ENCODE measurements at regions not wholly inside any gene's neighbourhood (a gene's known extent, or its start where the extent isn't known, plus 50 kb on each side); places are given as distances from the start of the nearest gene placed in this dataset.
"Not testable (repeated sequence)": the region's sequence is repeated elsewhere in the genome, so short reads cannot be mapped to it uniquely, and the experiment has no call there.

DNA sequence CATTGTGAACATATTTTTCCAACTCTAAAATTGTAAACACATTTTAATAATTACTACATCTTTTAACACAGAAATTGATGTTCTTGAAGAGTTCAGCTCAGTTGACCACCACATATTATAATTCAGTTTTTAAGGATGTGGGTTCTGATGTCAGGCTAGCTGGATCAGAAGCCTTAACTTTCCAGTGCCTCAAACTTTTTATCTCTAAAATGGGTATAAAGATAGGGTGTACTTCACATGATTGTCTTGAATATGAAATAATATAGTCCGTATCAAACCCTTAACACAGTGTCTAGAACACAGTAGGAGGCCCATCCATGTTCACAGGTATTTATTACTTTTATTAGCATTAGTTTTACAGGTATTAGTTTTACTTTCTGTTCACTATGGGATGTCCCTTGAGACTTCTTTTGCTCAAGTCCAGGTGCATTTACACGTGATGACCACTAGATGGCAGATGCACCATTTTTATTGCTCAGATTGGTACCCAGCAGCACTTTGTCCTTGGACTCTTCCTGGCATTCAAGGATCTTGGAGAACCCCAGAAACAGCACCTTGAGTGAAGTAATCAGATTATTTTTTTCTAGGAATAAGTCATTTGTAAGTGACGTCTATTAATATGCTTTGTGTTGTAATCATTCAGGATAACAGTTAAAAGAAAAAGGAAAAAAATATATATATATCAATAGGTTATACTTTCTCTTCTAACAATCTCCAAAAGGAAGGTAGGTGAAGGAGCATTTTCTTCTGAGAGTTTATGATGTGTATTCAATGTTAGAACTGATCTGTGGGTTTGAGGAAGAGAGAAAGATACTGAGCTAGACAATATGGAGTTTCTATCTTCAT lies 580.2 kb downstream of the ETNK1 start:
- peak; percentile 31 for DNase-seq

DNA sequence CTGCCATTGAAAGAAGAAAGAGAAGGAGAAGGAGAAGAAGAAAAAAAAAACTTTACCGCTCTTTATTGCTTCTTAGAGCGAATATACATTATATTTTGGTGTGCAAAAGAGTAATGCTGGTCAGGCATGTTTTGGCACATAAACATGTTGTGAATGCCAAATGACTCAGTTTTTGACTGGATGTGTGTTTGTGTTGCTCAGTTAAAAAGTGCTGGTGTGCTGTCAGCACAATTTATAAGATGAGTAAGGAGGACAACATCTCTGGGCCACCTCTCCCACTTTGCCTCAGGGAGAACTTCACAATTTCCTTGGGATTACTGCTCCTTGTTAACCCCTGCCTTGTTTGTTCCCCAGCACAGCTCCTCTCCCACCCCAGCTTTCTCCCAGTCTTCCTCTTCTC lies 584.8 kb downstream of the ETNK1 start:
- DNase-seq = no peak

DNA sequence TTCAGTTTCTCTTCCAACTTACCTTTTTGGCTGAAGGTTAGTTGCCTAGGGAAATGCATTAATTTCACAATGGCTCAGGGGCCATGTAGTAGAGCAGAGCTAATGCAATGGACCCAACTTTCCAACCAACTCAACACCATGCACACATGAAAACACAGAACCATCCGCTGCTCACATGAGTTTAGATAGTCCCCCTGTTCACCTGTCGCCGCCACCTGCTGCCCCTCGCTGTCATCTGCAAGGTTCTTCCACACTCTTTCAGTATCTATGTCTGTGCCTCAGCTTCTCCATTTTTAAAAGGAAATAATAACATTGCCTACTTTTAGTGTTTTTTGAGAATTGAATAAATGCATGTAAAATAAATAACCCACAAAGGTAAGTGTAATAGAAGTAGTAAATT lies 585.6 kb downstream of the ETNK1 start:
- no peak for DNase-seq

DNA sequence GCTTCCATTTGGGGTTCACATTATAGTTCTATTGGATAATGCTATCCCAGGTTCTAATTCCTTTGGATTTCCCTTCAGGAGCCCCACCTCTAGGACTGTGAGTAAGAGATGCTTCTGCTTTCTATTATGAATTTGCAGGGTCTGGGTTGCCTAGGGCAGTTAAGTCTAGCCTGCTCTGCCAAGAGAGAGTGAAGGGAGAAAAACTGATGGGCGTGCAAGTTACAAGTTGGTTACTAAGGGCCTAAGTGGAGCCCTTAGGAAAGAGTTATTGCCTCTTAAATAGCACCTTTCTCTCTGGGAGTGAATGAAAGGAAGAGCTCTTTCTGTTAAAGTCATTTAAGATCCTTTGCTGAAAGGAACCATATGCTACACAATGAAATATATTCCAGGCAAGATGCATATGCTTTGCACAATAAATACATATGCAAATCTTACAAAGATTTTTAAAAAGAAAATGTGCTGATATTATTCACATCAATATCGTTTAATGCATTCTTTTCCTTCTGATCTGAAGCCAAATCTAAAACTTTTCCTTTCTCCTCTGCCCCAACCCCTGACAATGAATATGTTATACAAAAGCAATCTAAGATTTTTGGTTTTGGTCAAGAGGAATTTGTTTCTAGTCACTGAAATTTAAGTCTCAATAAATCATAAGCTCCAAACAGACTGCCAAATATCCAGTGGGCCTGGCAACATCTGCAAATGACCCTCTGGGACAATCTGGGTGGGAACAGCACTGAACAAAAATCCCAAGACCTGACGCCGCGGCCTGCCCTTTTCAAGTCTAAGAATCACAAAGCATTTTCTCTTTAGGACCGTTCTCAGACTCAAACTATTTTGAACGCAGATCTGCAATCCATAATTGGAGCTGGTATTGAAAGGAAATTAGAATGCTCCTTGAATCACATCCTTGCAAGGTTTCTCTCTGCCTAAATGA lies 586.7 kb downstream of the ETNK1 start:
- no peak for DNase-seq

DNA sequence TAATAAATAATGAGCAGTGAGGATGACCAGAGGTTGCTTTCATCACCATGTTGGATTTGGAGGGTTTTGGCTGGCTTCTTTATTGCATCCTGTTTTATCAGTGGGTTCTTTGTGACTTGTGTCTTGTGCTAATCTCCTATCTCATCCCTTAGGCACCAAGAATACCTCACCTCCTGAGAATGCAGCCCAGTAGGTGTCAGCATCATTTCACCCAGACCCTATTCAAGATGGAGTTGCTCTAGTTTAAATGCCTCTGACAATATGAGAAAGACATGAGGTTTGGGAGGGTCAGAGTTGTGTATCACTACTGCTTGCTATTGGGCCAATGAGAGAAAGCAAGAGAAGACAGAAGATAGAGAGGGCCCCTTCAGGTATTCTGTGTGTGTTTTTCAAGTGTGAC lies 592.2 kb downstream of the ETNK1 start:
- no peak for DNase-seq

GRCh38 chr12:23217667-23218066 lies 592.7 kb downstream of the ETNK1 start:
- no peak for DNase-seq

GRCh38 chr12:23221066-23221465 lies 596.1 kb downstream of the ETNK1 start:
- DNase-seq = no peak

GRCh38 chr12:23221926-23222325 lies 597.0 kb downstream of the ETNK1 start:
- no peak for DNase-seq

GRCh38 chr12:23222801-23223200 lies 597.8 kb downstream of the ETNK1 start:
- no peak for DNase-seq

GRCh38 chr12:23228101-23228500 lies 603.1 kb downstream of the ETNK1 start:
- DNase-seq = no peak

DNA sequence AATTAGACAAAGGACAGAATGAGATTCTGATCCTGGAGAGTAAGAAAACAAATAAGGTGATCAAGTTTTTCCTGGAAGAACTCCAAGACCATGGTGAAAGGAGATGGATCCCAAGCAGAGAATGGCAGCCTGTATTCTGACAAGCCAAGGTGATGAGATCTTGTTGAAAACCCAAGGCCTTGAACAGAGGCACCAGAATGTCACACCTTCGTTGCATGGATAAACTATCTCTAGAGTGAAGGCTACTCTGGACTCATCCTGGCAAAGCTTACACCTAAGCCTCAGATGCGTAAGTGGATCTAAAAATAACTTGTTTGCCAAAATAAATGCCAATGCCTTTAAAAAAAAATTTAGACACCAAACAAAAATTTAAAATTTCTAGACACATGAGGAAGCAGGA lies 605.9 kb downstream of the ETNK1 start:
- no peak for DNase-seq

- DNase-seq = no peak
These were observed 611.3 kb downstream of the ETNK1 start for GRCh38 chr12:23236066-23236780.

DNA sequence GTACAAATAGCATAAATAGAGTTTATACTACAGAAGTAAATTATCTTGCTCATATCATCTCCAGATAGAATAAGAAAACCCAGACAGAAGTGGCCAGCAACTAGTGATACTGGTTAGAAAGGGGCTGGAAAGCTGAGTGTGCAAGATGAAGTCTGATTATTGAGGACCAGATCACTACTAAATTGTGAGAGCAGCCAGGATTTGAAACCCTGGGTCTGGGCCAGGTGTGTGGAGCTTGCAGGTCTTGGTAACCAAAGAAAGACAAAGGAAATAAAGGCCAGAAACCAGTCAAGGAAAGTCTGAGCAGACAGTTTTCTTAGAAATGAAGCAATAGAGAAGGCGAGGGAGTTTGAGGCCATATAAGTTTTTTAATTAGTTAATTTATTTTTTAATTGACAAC lies 611.8 kb downstream of the ETNK1 start:
- DNase-seq = no peak

DNA sequence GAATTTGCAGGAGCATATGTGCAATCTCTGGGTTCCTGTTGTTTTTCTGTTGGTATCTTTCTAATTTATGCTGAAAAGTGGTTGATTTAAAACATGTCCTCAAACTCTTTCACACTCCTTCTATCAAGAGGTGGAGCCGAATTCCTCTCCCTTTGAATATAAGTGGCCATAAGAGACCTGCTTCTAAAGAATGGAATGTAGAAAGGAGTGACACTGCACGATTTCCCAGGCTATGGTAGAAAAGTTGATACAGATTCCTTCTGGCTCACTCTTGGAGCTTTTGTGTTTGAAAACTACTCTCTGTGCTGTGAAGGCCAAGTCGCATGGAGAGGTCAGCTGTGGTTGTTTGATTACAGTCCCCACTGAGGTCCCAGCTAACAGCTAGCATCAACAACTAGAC lies 613.2 kb downstream of the ETNK1 start:
- DNase-seq = no peak

DNA sequence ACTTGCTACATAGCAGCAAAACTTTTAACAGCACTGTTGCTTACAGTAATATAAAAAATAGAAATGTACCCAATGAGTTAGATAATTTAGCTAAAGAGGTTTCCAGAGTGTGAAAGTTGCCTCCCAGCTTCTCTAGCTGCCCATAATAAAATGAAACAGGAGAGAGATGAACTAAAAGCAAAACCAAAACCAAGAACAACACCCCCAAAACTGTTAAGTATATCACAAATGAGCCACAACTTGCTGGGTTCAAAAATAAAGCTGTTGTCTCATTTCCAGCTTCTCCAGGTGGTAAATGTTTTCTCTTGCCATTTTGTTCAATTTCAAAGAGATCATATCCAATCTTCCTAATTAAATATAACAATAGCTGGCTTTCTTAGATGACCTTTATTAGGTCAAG lies 614.0 kb downstream of the ETNK1 start:
- DNase-seq = no peak

- no peak for DNase-seq
These were observed 620.2 kb downstream of the ETNK1 start for GRCh38 chr12:23245186-23245585.

DNA sequence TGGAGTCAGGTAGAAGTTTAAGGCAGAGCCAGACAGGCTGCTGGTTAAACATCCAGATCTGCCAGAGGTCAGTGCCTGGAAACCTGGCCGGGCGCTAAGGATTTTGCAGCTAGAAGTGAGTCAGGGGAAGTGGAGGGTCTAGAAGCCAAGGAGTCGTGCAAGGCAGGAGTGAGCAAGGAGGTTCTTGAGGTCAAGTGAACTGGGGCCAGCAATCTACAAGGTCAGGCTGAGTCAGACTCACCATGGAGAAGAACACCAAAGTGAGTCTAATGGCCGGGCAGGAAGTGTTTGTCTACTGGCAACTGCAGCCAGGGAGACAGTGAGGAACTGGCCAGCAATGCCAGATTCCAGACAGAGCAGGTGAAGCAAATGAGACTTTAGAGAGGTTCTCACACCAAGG lies 628.2 kb downstream of the ETNK1 start:
- DNase-seq = no peak

DNA sequence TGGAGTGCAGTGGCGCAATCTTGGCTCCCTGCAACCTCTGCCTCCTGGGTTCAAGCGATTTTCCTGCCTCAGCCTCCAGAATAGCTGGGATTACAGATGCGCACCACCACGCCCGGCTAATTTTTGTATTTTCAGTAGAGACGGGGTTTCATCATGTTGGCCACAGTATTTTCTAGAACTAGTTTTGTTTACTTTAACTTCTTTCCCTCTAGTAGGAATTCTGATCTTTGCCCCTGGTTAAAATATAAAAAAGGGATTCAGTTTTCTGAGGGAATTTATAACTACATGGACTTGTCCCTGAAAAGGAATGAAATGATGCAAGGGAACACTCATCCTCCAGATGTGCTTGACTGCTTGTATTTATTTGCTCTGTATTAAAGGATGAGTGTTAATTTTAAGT lies 628.9 kb downstream of the ETNK1 start:
- DNase-seq = not testable (repeated sequence)

DNA sequence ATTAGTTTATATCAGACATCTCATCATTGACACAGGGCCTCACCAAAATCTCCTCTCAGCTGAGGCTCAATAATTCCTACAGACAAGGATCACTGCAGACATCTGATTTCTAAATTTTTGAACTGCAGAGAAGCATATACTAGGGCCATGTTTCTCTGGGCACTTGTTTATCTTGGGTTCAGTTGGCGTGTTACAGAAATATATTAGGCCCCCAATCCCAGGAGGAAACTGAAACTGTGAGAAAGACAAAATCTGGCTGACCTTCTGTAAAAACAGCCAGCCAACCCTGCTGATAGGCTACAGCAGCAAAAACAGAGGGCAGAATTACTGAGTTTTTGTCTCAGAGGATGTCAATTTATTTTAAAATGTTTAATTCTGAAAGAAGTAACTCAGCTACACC lies 634.6 kb downstream of the ETNK1 start:
- no peak for DNase-seq

DNA sequence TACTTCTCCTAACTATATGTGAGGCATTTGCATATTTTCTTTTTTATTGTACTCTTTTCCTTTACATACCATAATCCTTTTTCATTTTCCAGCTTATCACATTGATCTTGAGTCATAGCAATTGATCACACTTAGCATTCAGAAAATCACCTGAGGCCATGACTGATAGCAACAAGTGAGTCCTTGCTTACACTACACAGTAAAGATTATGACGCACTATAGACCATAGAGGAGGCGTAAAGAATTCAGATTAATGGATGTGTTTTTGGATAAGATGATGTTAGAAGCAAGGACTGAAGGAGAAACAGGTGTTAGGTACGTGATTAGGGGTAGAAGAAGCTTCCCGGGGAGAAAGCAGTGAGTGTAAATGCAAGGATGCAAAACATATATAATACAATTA lies 637.7 kb downstream of the ETNK1 start:
- DNase-seq = no peak

DNA sequence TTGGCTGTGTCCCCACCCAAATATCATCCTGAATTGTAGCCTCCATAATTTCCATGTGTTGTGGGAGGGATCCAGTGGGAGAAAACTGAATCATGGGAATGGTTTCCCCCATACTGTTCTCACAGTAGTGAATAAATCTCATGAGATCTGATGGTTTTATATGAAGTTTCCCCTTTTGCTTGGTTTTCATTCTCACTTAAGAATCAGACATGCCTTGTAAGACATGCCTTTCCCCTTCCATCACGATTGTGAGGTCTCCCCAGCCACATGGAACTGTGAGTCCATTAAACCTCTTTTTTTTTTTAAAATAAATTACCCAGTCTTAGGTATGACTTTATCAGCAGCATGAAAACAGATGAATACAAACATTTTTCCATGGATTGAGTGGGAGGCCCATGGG lies 652.9 kb downstream of the ETNK1 start:
- DNase-seq = no peak

GRCh38 chr12:23281295-23281694 lies 656.3 kb downstream of the ETNK1 start:
- no peak for DNase-seq

DNA sequence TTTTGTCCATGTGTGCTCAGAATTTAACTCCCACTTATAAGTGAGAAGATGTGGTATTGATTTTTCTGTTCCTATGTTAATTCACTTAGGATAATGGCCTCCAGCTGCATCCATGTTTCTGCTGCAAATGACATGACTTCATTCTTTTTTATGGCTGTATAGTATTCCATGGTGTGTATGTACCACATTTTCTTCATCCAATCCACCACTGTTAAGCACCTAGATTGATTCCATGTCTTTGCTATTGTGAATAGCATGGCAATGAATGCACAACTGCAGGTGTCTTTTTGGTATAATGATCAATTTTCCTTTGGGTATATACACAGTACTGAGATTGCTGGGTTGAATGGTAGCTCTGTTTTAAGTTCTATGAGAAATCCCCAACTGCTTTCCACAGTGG lies 657.7 kb downstream of the ETNK1 start:
- DNase-seq = no peak
